DND-41 (cell line): ENCODE measurements at regions not wholly inside any gene's neighbourhood (a gene's known extent, or its start where the extent isn't known, plus 50 kb on each side); places are given as distances from the start of the nearest gene placed in this dataset.

Experiments used
- ATAC-seq: fragments of 200-7000 bp; cut with Tn5 transposase; 3 replicates; pipeline ENCODE4 v1.9.1; 2021; ENCODE audit warnings: low read depth; ENCODE audit not compliant: insufficient read depth
- DNase-seq: peaks from one replicate; pipeline ENCODE4 v3.0.0-alpha.2; 2020
- H2AFZ ChIP-seq: 2 replicates; pipeline ENCODE4 v1.6.0; 2012; ENCODE audit warnings: low read depth, low read length
- H3K27ac ChIP-seq: 2 replicates; pipeline ENCODE4 v1.5.1; 2012; ENCODE audit warnings: low read length, inconsistent platforms
- H3K27me3 ChIP-seq: fragments of 200-600 bp; sonication (generic); 2 replicates; pipeline ENCODE4 v1.6.0; 2012; ENCODE audit warnings: low read length, mild to moderate bottlenecking, inconsistent platforms; ENCODE audit not compliant: insufficient read depth, poor library complexity
- H3K36me3 ChIP-seq: 2 replicates; pipeline ENCODE4 v1.5.1; 2012; ENCODE audit warnings: low read length, inconsistent platforms; ENCODE audit not compliant: insufficient read depth
- H3K4me1 ChIP-seq: 2 replicates; pipeline ENCODE4 v1.5.1; 2012; ENCODE audit warnings: mild to moderate bottlenecking, low read length; ENCODE audit not compliant: insufficient read depth
- H3K4me2 ChIP-seq: 2 replicates; pipeline ENCODE4 v1.6.0; 2012; ENCODE audit warnings: mild to moderate bottlenecking, moderate library complexity, low read length, inconsistent platforms; ENCODE audit not compliant: insufficient read depth
- H3K4me3 ChIP-seq, 2 experiments: fragments of 200-600 bp in 1 of 2; shearing (Covaris generic) in 1 of 2; 2 replicates each; pipeline ENCODE4 v1.5.1; 2012 to 2016; ENCODE audit warnings: inconsistent platforms in 2 of 2, low read length in 2 of 2, mild to moderate bottlenecking in 2 of 2, low read depth in 1 of 2, moderate library complexity in 1 of 2
- H3K79me2 ChIP-seq: 2 replicates; pipeline ENCODE4 v1.6.0; 2012; ENCODE audit warnings: low read length, inconsistent platforms; ENCODE audit not compliant: insufficient read depth
- H3K9ac ChIP-seq: 2 replicates; pipeline ENCODE4 v1.6.0; 2012; ENCODE audit warnings: low read depth, mild to moderate bottlenecking, inconsistent platforms, low read length, moderate library complexity
- H3K9me3 ChIP-seq: 2 replicates; pipeline ENCODE4 v1.5.1; 2012; ENCODE audit warnings: low read length, moderate library complexity, mild to moderate bottlenecking, inconsistent platforms; ENCODE audit not compliant: insufficient read depth, severe bottlenecking
- H4K20me1 ChIP-seq: 2 replicates; pipeline ENCODE4 v1.6.0; 2012; ENCODE audit warnings: low read length; ENCODE audit not compliant: insufficient read depth
- CTCF ChIP-seq: IDR thresholded peaks from 2 replicates; pipeline ENCODE4 v1.5.1; 2012; ENCODE audit warnings: borderline replicate concordance, low read length, moderate library complexity, mild to moderate bottlenecking; ENCODE audit not compliant: poor library complexity, severe bottlenecking; ENCODE audit errors: extremely low read depth
- EZH2 ChIP-seq: IDR thresholded peaks from 3 replicates; pipeline ENCODE4 v1.6.1; 2012; ENCODE audit warnings: borderline replicate concordance, low read depth, mild to moderate bottlenecking, moderate library complexity, low read length, inconsistent platforms; ENCODE audit not compliant: severe bottlenecking

DNA sequence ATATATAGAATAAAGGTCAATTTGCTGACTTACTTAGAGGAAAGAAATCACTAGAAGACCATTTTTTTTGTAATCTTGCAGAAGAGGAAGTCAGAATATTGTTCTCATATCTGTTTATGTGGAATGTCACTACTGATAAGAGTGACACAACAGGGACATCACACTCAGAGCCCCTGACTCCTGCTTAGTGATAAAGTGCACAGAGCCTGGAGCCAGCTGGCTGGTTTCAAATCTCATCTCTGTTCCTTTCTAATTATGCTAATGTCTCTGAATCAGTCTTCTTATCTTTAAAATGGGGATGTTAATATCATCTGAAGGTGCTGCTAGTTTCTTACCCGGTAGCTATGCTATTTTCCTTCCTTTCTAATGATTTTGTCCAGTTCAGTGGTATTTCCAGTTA lies 58.6 kb upstream of the LIFR start:
- Histone ChIP-seq H3K4me2 (no peak overlapping the region), H4K20me1 (no peaks in the 10 kb centered on the region), H3K27me3 (no peaks in the 10 kb centered on the region), H3K4me1 (no peaks in the 10 kb centered on the region), H3K9ac (no peak overlapping the region), H3K4me3 (no peak overlapping the region), H3K36me3 (no peaks in the 10 kb centered on the region), H3K79me2 (no peaks in the 10 kb centered on the region), H3K27ac (no peak overlapping the region), H3K9me3 (no peaks in the 10 kb centered on the region), H2AFZ (no peak overlapping the region)
- ATAC-seq (no peak), DNase-seq (no peak)
- TF ChIP-seq EZH2 (no peak), CTCF (no peak)

DNA sequence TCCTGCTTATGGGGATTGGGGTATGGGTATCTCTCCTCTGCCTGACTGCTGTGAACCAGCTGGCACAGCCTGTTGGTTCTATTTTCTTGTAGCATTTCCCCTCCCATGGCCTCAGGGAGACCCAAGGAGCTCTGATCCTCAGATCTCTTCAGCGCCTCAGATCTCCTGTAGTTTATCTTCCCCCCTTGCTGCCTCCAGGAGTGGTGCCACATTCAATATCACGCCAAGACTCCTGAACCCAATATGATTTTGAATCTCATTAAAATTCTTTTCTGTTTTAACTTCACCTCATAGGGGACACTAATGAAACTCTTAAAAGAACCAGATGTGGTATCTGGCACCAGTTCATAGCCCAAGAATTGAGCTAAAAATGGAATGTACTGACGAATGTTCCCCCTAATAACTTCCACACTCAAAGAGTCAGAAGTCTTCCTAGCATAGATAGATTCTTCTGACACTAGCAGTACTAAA lies 59.6 kb upstream of the LIFR start:
- no peaks in the 10 kb centered on the region for H3K27me3 ChIP-seq
- no peak overlapping the region for H3K4me3 ChIP-seq
- no peak overlapping the region for H3K9ac ChIP-seq
- H4K20me1 ChIP-seq = no peaks in the 10 kb centered on the region
- H3K79me2 ChIP-seq = no peaks in the 10 kb centered on the region
- no peaks in the 10 kb centered on the region for H3K4me1 ChIP-seq
- no peak for TF ChIP-seq EZH2
- TF ChIP-seq CTCF = no peak
- H3K36me3 ChIP-seq = no peaks in the 10 kb centered on the region
- DNase-seq = no peak
- no peak overlapping the region for H2AFZ ChIP-seq
- no peak overlapping the region for H3K4me2 ChIP-seq
- H3K9me3 ChIP-seq = no peaks in the 10 kb centered on the region
- no peak overlapping the region for H3K27ac ChIP-seq
- ATAC-seq = no peak

GRCh38 chr5:38618154-38618553 lies 61.7 kb upstream of the LIFR start:
- H3K4me2 ChIP-seq = no peak overlapping the region
- no peak overlapping the region for H3K27ac ChIP-seq
- H3K9ac ChIP-seq = no peak overlapping the region
- H3K4me3 ChIP-seq = no peak overlapping the region
- H3K36me3 ChIP-seq = no peaks in the 10 kb centered on the region
- no peaks in the 10 kb centered on the region for H3K79me2 ChIP-seq
- TF ChIP-seq EZH2 (no peak), CTCF (no peak)
- no peak for ATAC-seq
- H3K4me1 ChIP-seq = no peaks in the 10 kb centered on the region
- no peaks in the 10 kb centered on the region for H3K27me3 ChIP-seq
- no peak for DNase-seq
- no peaks in the 10 kb centered on the region for H3K9me3 ChIP-seq
- H4K20me1 ChIP-seq = no peaks in the 10 kb centered on the region
- H2AFZ ChIP-seq = no peak overlapping the region

GRCh38 chr5:38621331-38621730 lies 64.9 kb upstream of the LIFR start:
- H3K27me3 ChIP-seq = no peaks in the 10 kb centered on the region
- H3K27ac ChIP-seq = no peak overlapping the region
- H3K36me3 ChIP-seq = no peaks in the 10 kb centered on the region
- H3K4me1 ChIP-seq = no peaks in the 10 kb centered on the region
- H3K4me2 ChIP-seq = no peak overlapping the region
- no peaks in the 10 kb centered on the region for H3K79me2 ChIP-seq
- no peak overlapping the region for H3K9ac ChIP-seq
- no peak overlapping the region for H3K4me3 ChIP-seq
- no peaks in the 10 kb centered on the region for H4K20me1 ChIP-seq
- TF ChIP-seq EZH2 = no peak
- no peaks in the 10 kb centered on the region for H3K9me3 ChIP-seq
- H2AFZ ChIP-seq = no peak overlapping the region
- DNase-seq (no peak), ATAC-seq (no peak)
